DND-41 (cell line): ENCODE measurements at regions not wholly inside any gene's neighbourhood (a gene's known extent, or its start where the extent isn't known, plus 50 kb on each side); places are given as distances from the start of the nearest gene placed in this dataset.

ENCODE experiments used
- ATAC-seq: fragments of 200-7000 bp; cut with Tn5 transposase; 3 replicates; pipeline ENCODE4 v1.9.1; 2021; ENCODE audit warnings: low read depth; ENCODE audit not compliant: insufficient read depth
- DNase-seq: peaks from one replicate; pipeline ENCODE4 v3.0.0-alpha.2; 2020
- H2AFZ ChIP-seq: 2 replicates; pipeline ENCODE4 v1.6.0; 2012; ENCODE audit warnings: low read depth, low read length
- H3K27ac ChIP-seq: 2 replicates; pipeline ENCODE4 v1.5.1; 2012; ENCODE audit warnings: low read length, inconsistent platforms
- H3K27me3 ChIP-seq: fragments of 200-600 bp; sonication (generic); 2 replicates; pipeline ENCODE4 v1.6.0; 2012; ENCODE audit warnings: low read length, mild to moderate bottlenecking, inconsistent platforms; ENCODE audit not compliant: insufficient read depth, poor library complexity
- H3K36me3 ChIP-seq: 2 replicates; pipeline ENCODE4 v1.5.1; 2012; ENCODE audit warnings: low read length, inconsistent platforms; ENCODE audit not compliant: insufficient read depth
- H3K4me1 ChIP-seq: 2 replicates; pipeline ENCODE4 v1.5.1; 2012; ENCODE audit warnings: mild to moderate bottlenecking, low read length; ENCODE audit not compliant: insufficient read depth
- H3K4me2 ChIP-seq: 2 replicates; pipeline ENCODE4 v1.6.0; 2012; ENCODE audit warnings: mild to moderate bottlenecking, moderate library complexity, low read length, inconsistent platforms; ENCODE audit not compliant: insufficient read depth
- H3K4me3 ChIP-seq, 2 experiments: fragments of 200-600 bp in 1 of 2; shearing (Covaris generic) in 1 of 2; 2 replicates each; pipeline ENCODE4 v1.5.1; 2012 to 2016; ENCODE audit warnings: inconsistent platforms in 2 of 2, low read length in 2 of 2, mild to moderate bottlenecking in 2 of 2, low read depth in 1 of 2, moderate library complexity in 1 of 2
- H3K79me2 ChIP-seq: 2 replicates; pipeline ENCODE4 v1.6.0; 2012; ENCODE audit warnings: low read length, inconsistent platforms; ENCODE audit not compliant: insufficient read depth
- H3K9ac ChIP-seq: 2 replicates; pipeline ENCODE4 v1.6.0; 2012; ENCODE audit warnings: low read depth, mild to moderate bottlenecking, inconsistent platforms, low read length, moderate library complexity
- H3K9me3 ChIP-seq: 2 replicates; pipeline ENCODE4 v1.5.1; 2012; ENCODE audit warnings: low read length, moderate library complexity, mild to moderate bottlenecking, inconsistent platforms; ENCODE audit not compliant: insufficient read depth, severe bottlenecking
- H4K20me1 ChIP-seq: 2 replicates; pipeline ENCODE4 v1.6.0; 2012; ENCODE audit warnings: low read length; ENCODE audit not compliant: insufficient read depth
- CTCF ChIP-seq: IDR thresholded peaks from 2 replicates; pipeline ENCODE4 v1.5.1; 2012; ENCODE audit warnings: borderline replicate concordance, low read length, moderate library complexity, mild to moderate bottlenecking; ENCODE audit not compliant: poor library complexity, severe bottlenecking; ENCODE audit errors: extremely low read depth
- EZH2 ChIP-seq: IDR thresholded peaks from 3 replicates; pipeline ENCODE4 v1.6.1; 2012; ENCODE audit warnings: borderline replicate concordance, low read depth, mild to moderate bottlenecking, moderate library complexity, low read length, inconsistent platforms; ENCODE audit not compliant: severe bottlenecking

GRCh38 chr1:177631770-177632169 lies 338.1 kb downstream of the SEC16B start:
- H2AFZ ChIP-seq, result no peak overlapping the region
- no peaks in the 10 kb centered on the region for H4K20me1 ChIP-seq
- no peak for ATAC-seq
- no peak overlapping the region for H3K4me2 ChIP-seq
- no peaks in the 10 kb centered on the region for H3K79me2 ChIP-seq
- no peak overlapping the region for H3K9ac ChIP-seq
- H3K27ac ChIP-seq, result no peak overlapping the region
- DNase-seq, result no peak
- TF ChIP-seq CTCF (no peak), EZH2 (no peak)
- no peaks in the 10 kb centered on the region for H3K36me3 ChIP-seq
- H3K4me1 ChIP-seq, result no peaks in the 10 kb centered on the region
- no peak overlapping the region for H3K4me3 ChIP-seq
- no peaks in the 10 kb centered on the region for H3K27me3 ChIP-seq
- H3K9me3 ChIP-seq, result no peaks in the 10 kb centered on the region

GRCh38 chr1:177629526-177629925 lies 340.3 kb downstream of the SEC16B start:
- H3K4me2 ChIP-seq, result no peak overlapping the region
- no peak overlapping the region for H2AFZ ChIP-seq
- H3K4me1 ChIP-seq, result no peaks in the 10 kb centered on the region
- TF ChIP-seq EZH2 (no peak), CTCF (no peak)
- H3K79me2 ChIP-seq, result no peaks in the 10 kb centered on the region
- H3K27ac ChIP-seq, result no peak overlapping the region
- no peaks in the 10 kb centered on the region for H4K20me1 ChIP-seq
- DNase-seq (no peak), ATAC-seq (no peak)
- H3K9me3 ChIP-seq, result no peaks in the 10 kb centered on the region
- H3K27me3 ChIP-seq, result no peaks in the 10 kb centered on the region
- H3K4me3 ChIP-seq, result no peak overlapping the region
- no peaks in the 10 kb centered on the region for H3K36me3 ChIP-seq
- H3K9ac ChIP-seq, result no peak overlapping the region

- Histone ChIP-seq H3K79me2 (no peaks in the 10 kb centered on the region), H3K9ac (no peak overlapping the region), H3K4me3 (no peak overlapping the region), H3K4me1 (no peaks in the 10 kb centered on the region), H3K27ac (no peak overlapping the region), H2AFZ (no peak overlapping the region), H3K9me3 (no peaks in the 10 kb centered on the region), H4K20me1 (no peaks in the 10 kb centered on the region), H3K36me3 (no peaks in the 10 kb centered on the region), H3K4me2 (no peak overlapping the region), H3K27me3 (no peaks in the 10 kb centered on the region)
- no peak for ATAC-seq
- TF ChIP-seq EZH2, result no peak
- no peak for TF ChIP-seq CTCF
- DNase-seq, result no peak
These were observed 342.5 kb downstream of the SEC16B start for GRCh38 chr1:177627148-177627910.
